A673 (cell line): ENCODE measurements at regions not wholly inside any gene's neighbourhood (a gene's known extent, or its start where the extent isn't known, plus 50 kb on each side); places are given as distances from the start of the nearest gene placed in this dataset.
"Not testable (repeated sequence)": the region's sequence is repeated elsewhere in the genome, so short reads cannot be mapped to it uniquely, and the experiment has no call there.

ENCODE experiments used
- BruUV-seq: library from RNA; stranded (reverse); fragments of 400-500 nt; replicated peaks from 2 replicates; lab custom pipeline; 2021; lab: Mats Ljungman, UMichigan
- CTCF ChIA-PET: fragments of 300-600 bp; sonication (Branson Sonifier 250); formaldehyde crosslinking; loops from one replicate; lab custom pipeline; 2022; ENCODE audit warnings: antibody characterized with exemption; lab: Charles Lee
- POLR2A ChIA-PET: fragments of 300-600 bp; sonication (Branson Sonifier 250); formaldehyde crosslinking; loops from one replicate; lab custom pipeline; 2022; ENCODE audit warnings: antibody characterized with exemption; ENCODE audit not compliant: low non-redundant PET; lab: Charles Lee
- DNase-seq: peaks from one replicate; pipeline ENCODE4 v3.0.0-alpha.2; 2015; ENCODE audit warnings: low spot score
- H3K27ac ChIP-seq: fragments of 200-600 bp; sonication (generic); 2 replicates; pipeline ENCODE4 v1.5.1; 2016; ENCODE audit warnings: mixed run types, low read depth, mild to moderate bottlenecking, mixed read lengths, antibody characterized with exemption, low read length; ENCODE audit not compliant: poor library complexity, severe bottlenecking
- H3K27me3 ChIP-seq: fragments of 200-600 bp; sonication (generic); replicated peaks from 2 replicates; pipeline ENCODE4 v1.6.1; 2017; ENCODE audit warnings: mixed run types, low read depth, mild to moderate bottlenecking, mixed read lengths, antibody characterized with exemption, low read length; ENCODE audit not compliant: insufficient read depth, poor library complexity
- H3K36me3 ChIP-seq: fragments of 200-600 bp; sonication (generic); 2 replicates; pipeline ENCODE4 v1.6.1; 2016; ENCODE audit warnings: mixed run types, mild to moderate bottlenecking, mixed read lengths, antibody characterized with exemption, low read length; ENCODE audit not compliant: insufficient read depth, poor library complexity, severe bottlenecking
- H3K4me1 ChIP-seq: fragments of 200-600 bp; sonication (generic); 2 replicates; pipeline ENCODE4 v1.6.1; 2017; ENCODE audit warnings: mixed run types, mild to moderate bottlenecking, mixed read lengths, antibody characterized with exemption, low read length; ENCODE audit not compliant: insufficient read depth, poor library complexity, severe bottlenecking
- H3K4me3 ChIP-seq: fragments of 200-600 bp; sonication (generic); 2 replicates; pipeline ENCODE4 v1.5.1; 2016; ENCODE audit warnings: low read depth, mixed run types, mild to moderate bottlenecking, mixed read lengths, low read length; ENCODE audit not compliant: poor library complexity, severe bottlenecking
- H3K9me3 ChIP-seq: fragments of 200-600 bp; sonication (generic); 2 replicates; pipeline ENCODE4 v1.6.1; 2016; ENCODE audit warnings: mixed run types, low read depth, mild to moderate bottlenecking, mixed read lengths, antibody characterized with exemption, low read length; ENCODE audit not compliant: poor library complexity, severe bottlenecking
- EZH2 ChIP-seq: fragments of 200-600 bp; sonication (generic); IDR thresholded peaks from 2 replicates; pipeline ENCODE4 v1.6.1; 2017; ENCODE audit warnings: borderline replicate concordance, low read depth, mild to moderate bottlenecking, mixed read lengths, antibody characterized with exemption, low read length; ENCODE audit not compliant: poor library complexity, severe bottlenecking
- intact Hi-C: fragments of 100-400 bp; cut with micrococcal nuclease; formaldehyde crosslinking; loops from one replicate; pipeline ENCODE4 v1.10.0; 2022; ENCODE audit not compliant: unreplicated experiment
- TF ChIP-seq, protein P1 (sequence below): fragments of 300-800, 200-600 bp; sonication (generic); conservative IDR thresholded peaks from 2 replicates; pipeline ENCODE4 v1.5.1; 2017; ENCODE audit warnings: low read depth, mild to moderate bottlenecking, antibody characterized with exemption, low read length, moderate library complexity, mixed read lengths

DNA sequence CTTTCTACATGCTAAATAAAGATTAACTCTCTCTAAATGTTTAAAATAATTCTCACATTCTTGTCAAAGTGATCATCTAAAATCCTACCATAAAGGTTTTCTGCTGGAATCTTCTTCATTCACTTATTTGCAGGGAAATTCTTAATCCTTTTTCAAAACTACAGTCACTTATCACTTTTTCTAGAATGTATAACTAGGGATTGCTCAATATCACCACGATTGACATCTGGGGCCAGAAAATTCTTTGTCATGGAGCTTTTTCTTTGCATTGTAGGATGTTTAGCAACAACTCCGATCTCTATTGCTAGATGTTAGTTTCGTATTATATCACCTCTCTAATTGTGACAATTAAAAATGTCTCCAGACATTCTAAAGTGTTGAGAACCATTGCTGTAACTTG, 344.9 kb upstream of the PIK3R1 start:
- H3K9me3 ChIP-seq, result no peaks in the 10 kb centered on the region
- H3K27ac ChIP-seq, result no peak overlapping the region
- TF ChIP-seq EZH2, result no peak
- TF ChIP-seq, protein P1, sequence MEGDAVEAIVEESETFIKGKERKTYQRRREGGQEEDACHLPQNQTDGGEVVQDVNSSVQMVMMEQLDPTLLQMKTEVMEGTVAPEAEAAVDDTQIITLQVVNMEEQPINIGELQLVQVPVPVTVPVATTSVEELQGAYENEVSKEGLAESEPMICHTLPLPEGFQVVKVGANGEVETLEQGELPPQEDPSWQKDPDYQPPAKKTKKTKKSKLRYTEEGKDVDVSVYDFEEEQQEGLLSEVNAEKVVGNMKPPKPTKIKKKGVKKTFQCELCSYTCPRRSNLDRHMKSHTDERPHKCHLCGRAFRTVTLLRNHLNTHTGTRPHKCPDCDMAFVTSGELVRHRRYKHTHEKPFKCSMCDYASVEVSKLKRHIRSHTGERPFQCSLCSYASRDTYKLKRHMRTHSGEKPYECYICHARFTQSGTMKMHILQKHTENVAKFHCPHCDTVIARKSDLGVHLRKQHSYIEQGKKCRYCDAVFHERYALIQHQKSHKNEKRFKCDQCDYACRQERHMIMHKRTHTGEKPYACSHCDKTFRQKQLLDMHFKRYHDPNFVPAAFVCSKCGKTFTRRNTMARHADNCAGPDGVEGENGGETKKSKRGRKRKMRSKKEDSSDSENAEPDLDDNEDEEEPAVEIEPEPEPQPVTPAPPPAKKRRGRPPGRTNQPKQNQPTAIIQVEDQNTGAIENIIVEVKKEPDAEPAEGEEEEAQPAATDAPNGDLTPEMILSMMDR, result no peak
- intact Hi-C loops, result no loop called here
- BruUV-seq, result no TSS peak
- DNase-seq, result peak; percentile 17
- POLR2A ChIA-PET, result no interaction called here
- no peaks in the 10 kb centered on the region for H3K27me3 ChIP-seq
- no peak overlapping the region for H3K4me3 ChIP-seq
- H3K4me1 ChIP-seq, result peaks cover 4% of the 10 kb centered on the region
- CTCF ChIA-PET, result no interaction called here
- no peaks in the 10 kb centered on the region for H3K36me3 ChIP-seq

DNA sequence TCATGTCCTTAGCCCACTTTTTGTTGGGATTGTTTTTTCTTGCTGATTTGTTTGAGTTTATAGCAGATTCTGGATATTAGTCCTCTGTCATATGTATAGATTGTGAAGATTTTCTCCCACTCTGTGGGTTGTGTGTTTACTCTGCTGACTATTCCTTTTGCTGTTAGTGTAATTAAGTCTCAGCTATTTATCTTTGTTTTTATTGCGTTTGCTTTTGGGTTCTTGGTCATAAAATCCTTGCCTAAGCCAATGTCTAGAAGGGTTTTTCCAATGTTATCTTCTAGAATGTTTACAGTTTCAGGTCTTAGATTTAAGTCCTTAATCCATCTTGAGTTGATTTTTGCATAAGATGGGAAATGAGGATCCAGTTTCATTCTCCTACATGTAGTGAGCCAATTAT, 351.2 kb upstream of the PIK3R1 start:
- H3K4me1 ChIP-seq, H3K27ac ChIP-seq, H3K9me3 ChIP-seq, BruUV-seq, intact Hi-C loops, POLR2A ChIA-PET, H3K27me3 ChIP-seq, CTCF ChIA-PET, DNase-seq, H3K36me3 ChIP-seq, H3K4me3 ChIP-seq: not testable (repeated sequence)

- CTCF ChIA-PET, result no interaction called here
These were observed 357.0 kb upstream of the PIK3R1 start for GRCh38 chr5:67858471-67859031.

More at GRCh38 chr5:67858471-67859031, 357.0 kb upstream of the PIK3R1 start:
- no peak overlapping the region for H3K27ac ChIP-seq
- POLR2A ChIA-PET, result no interaction called here
- no peaks in the 10 kb centered on the region for H3K4me1 ChIP-seq
- no TSS peak for BruUV-seq
- no peak for DNase-seq
- TF ChIP-seq EZH2, result no peak
- TF ChIP-seq, protein P1, result no peak
- no peak overlapping the region for H3K4me3 ChIP-seq
- intact Hi-C loops, result no loop called here
- no peaks in the 10 kb centered on the region for H3K27me3 ChIP-seq
- no peaks in the 10 kb centered on the region for H3K9me3 ChIP-seq
- H3K36me3 ChIP-seq, result no peaks in the 10 kb centered on the region
